Suprapubic skin (tissue), 4 donors: ENCODE measurements at regions not wholly inside any gene's neighbourhood (a gene's known extent, or its start where the extent isn't known, plus 50 kb on each side); places are given as distances from the start of the nearest gene placed in this dataset.

Source experiments
- CTCF ChIP-seq, 2 donors: fragments of 200-600 bp in 1 of 2; fragments of 450-650 bp in 1 of 2; sonication (generic) in 1 of 2; IDR thresholded peaks; one replicate each; pipeline ENCODE4 v1.5.1; 2016 to 2019; ENCODE audit warnings: antibody characterized with exemption in 2 of 2, mild to moderate bottlenecking in 1 of 2, moderate library complexity in 1 of 2
- EP300 ChIP-seq: sonication (generic); formaldehyde crosslinking; IDR thresholded peaks from one replicate; pipeline ENCODE4 v1.6.1; 2017; ENCODE audit warnings: antibody characterized with exemption
- POLR2A ChIP-seq, 2 donors: fragments of 450-650 bp; IDR thresholded peaks; one replicate each; pipeline ENCODE4 v1.6.1; 2017; ENCODE audit warnings: antibody characterized with exemption in 2 of 2, mild to moderate bottlenecking in 2 of 2, moderate library complexity in 2 of 2
- POLR2AphosphoS5 ChIP-seq, 3 donors: sonication (generic); formaldehyde crosslinking; IDR thresholded peaks; one replicate each; pipeline ENCODE4 v1.6.1; 2017; ENCODE audit warnings: antibody characterized with exemption in 3 of 3

- TF ChIP-seq POLR2AphosphoS5 (IDR thresholded peaks at IDR 0.05) (no peak), CTCF (IDR thresholded peaks at IDR 0.05) (no peak), POLR2A (IDR thresholded peaks at IDR 0.05) (no peak), EP300 (no peak)
Measured at GRCh38 chr1:168966636-168967035, 139.9 kb upstream of the ATP1B1 start.
